ENCODE measurements at regions not wholly inside any gene's neighbourhood (a gene's known extent, or its start where the extent isn't known, plus 50 kb on each side); places are given as distances from the start of the nearest gene placed in this dataset.
"Not testable (repeated sequence)": the region's sequence is repeated elsewhere in the genome, so short reads cannot be mapped to it uniquely, and the experiment has no call there.

GRCh38 chr20:11158589-11158988 lies 484.8 kb upstream of the JAG1 start:
- DNase-seq (ENCODE audit: low read depth in 2 of 3, low spot score in 2 of 3) = no peak

GRCh38 chr20:11159728-11160127 lies 485.9 kb upstream of the JAG1 start:
- DNase-seq (ENCODE audit: low read depth in 2 of 3, low spot score in 2 of 3) = peak in 1 of 3 donors; percentile 13

GRCh38 chr20:11162026-11162775 lies 488.4 kb upstream of the JAG1 start:
- no peak for DNase-seq (ENCODE audit: low read depth in 2 of 3, low spot score in 2 of 3)

GRCh38 chr20:11165789-11166188 lies 492.0 kb upstream of the JAG1 start:
- no peak for DNase-seq (ENCODE audit: low read depth in 2 of 3, low spot score in 2 of 3)

GRCh38 chr20:11166712-11167111 lies 492.9 kb upstream of the JAG1 start:
- no peak for DNase-seq (ENCODE audit: low read depth in 2 of 3, low spot score in 2 of 3)

GRCh38 chr20:11168026-11168425 lies 494.2 kb upstream of the JAG1 start:
- DNase-seq (ENCODE audit: low read depth in 2 of 3, low spot score in 2 of 3) = no peak

GRCh38 chr20:11170025-11170424 lies 496.2 kb upstream of the JAG1 start:
- no peak for DNase-seq (ENCODE audit: low read depth in 2 of 3, low spot score in 2 of 3)

GRCh38 chr20:11170565-11170964 lies 496.8 kb upstream of the JAG1 start:
- no peak for DNase-seq (ENCODE audit: low read depth in 2 of 3, low spot score in 2 of 3)

GRCh38 chr20:11172881-11173280 lies 499.1 kb upstream of the JAG1 start:
- no peak for DNase-seq (ENCODE audit: low read depth in 2 of 3, low spot score in 2 of 3)

- DNase-seq (ENCODE audit: low read depth in 2 of 3, low spot score in 2 of 3) = no peak
Measured at GRCh38 chr20:11173916-11174315, 500.1 kb upstream of the JAG1 start.

- DNase-seq (ENCODE audit: low read depth in 2 of 3, low spot score in 2 of 3) = no peak
Measured at GRCh38 chr20:11174861-11175260, 501.1 kb upstream of the JAG1 start.

- no peak for DNase-seq (ENCODE audit: low read depth in 2 of 3, low spot score in 2 of 3)
Measured at GRCh38 chr20:11176431-11176830, 502.6 kb upstream of the JAG1 start.

- no peak for DNase-seq (ENCODE audit: low read depth in 2 of 3, low spot score in 2 of 3)
Measured at GRCh38 chr20:11178946-11179654, 505.3 kb upstream of the JAG1 start.

- DNase-seq (ENCODE audit: low read depth in 2 of 3, low spot score in 2 of 3) = no peak
Measured at GRCh38 chr20:11180186-11180585, 506.4 kb upstream of the JAG1 start.

- not testable (repeated sequence) for DNase-seq (ENCODE audit: low read depth in 2 of 3, low spot score in 2 of 3)
Measured at GRCh38 chr20:11181129-11181528, 507.3 kb upstream of the JAG1 start.

- no peak for DNase-seq (ENCODE audit: low read depth in 2 of 3, low spot score in 2 of 3)
Measured at GRCh38 chr20:11181966-11182365, 508.2 kb upstream of the JAG1 start.

- no peak for DNase-seq (ENCODE audit: low read depth in 2 of 3, low spot score in 2 of 3)
Measured at GRCh38 chr20:11182720-11183119, 508.9 kb upstream of the JAG1 start.

GRCh38 chr20:11186301-11187008 lies 512.7 kb upstream of the JAG1 start:
- no peak for DNase-seq (ENCODE audit: low read depth in 2 of 3, low spot score in 2 of 3)

GRCh38 chr20:11188843-11189603 lies 515.2 kb upstream of the JAG1 start:
- no peak for DNase-seq (ENCODE audit: low read depth in 2 of 3, low spot score in 2 of 3)

- DNase-seq (ENCODE audit: low read depth in 2 of 3, low spot score in 2 of 3) = no peak
Measured at GRCh38 chr20:11190741-11191140, 516.9 kb upstream of the JAG1 start.

- DNase-seq (ENCODE audit: low read depth in 2 of 3, low spot score in 2 of 3) = no peak
Measured at GRCh38 chr20:11192106-11192505, 518.3 kb upstream of the JAG1 start.

Measured in hematopoietic multipotent progenitor cell (in vitro differentiated cells).